PC-9 (cell line): ENCODE measurements at regions not wholly inside any gene's neighbourhood (a gene's known extent, or its start where the extent isn't known, plus 50 kb on each side); places are given as distances from the start of the nearest gene placed in this dataset.

ENCODE experiments used
- BruUV-seq: library from RNA; stranded (reverse); fragments of 400-500 nt; replicated peaks from 2 replicates; lab custom pipeline; 2021; lab: Mats Ljungman, UMichigan
- CTCF ChIA-PET: fragments of 300-600 bp; sonication (Branson Sonifier 250); formaldehyde crosslinking; loops from one replicate; lab custom pipeline; 2022; ENCODE audit warnings: antibody characterized with exemption; lab: Charles Lee
- POLR2A ChIA-PET: fragments of 300-600 bp; sonication (Branson Sonifier 250); formaldehyde crosslinking; loops from one replicate; lab custom pipeline; 2022; ENCODE audit warnings: antibody characterized with exemption; ENCODE audit not compliant: unreplicated experiment; lab: Charles Lee
- DNase-seq, 2 experiments: peaks; one replicate each; pipeline versions ENCODE4 v3.0.0 to v3.0.0-alpha.2; 2015 to 2022; ENCODE audit warnings: mixed read lengths in 1 of 2
- H2AFZ ChIP-seq: fragments of 200-600 bp; sonication (generic); 2 replicates; pipeline ENCODE4 v1.8.1; 2017; ENCODE audit warnings: antibody characterized with exemption
- H3F3A ChIP-seq: fragments of 200-600 bp; sonication (generic); 2 replicates; pipeline ENCODE4 v1.8.1; 2017; ENCODE audit warnings: antibody characterized with exemption, mild to moderate bottlenecking, low read depth; ENCODE audit not compliant: insufficient read depth
- H3K27ac ChIP-seq: fragments of 200-600 bp; sonication (generic); 2 replicates; pipeline ENCODE4 v1.6.1; 2016; ENCODE audit warnings: mixed run types
- H3K27me3 ChIP-seq: fragments of 200-600 bp; sonication (generic); 2 replicates; pipeline ENCODE4 v1.6.1; 2016; ENCODE audit warnings: low read depth, mixed run types; ENCODE audit not compliant: insufficient read depth
- H3K36me3 ChIP-seq: fragments of 200-600 bp; sonication (generic); 2 replicates; pipeline ENCODE4 v1.6.1; 2016; ENCODE audit warnings: low read depth, mixed run types
- H3K4me1 ChIP-seq: fragments of 200-600 bp; sonication (generic); replicated peaks from 2 replicates; pipeline ENCODE4 v1.6.1; 2016; ENCODE audit warnings: mixed run types; ENCODE audit not compliant: insufficient read depth
- H3K4me2 ChIP-seq: fragments of 200-600 bp; sonication (generic); 2 replicates; pipeline ENCODE4 v1.6.1; 2017; ENCODE audit warnings: mixed run types
- H3K4me3 ChIP-seq: fragments of 200-600 bp; sonication (generic); 2 replicates; pipeline ENCODE4 v1.6.1; 2016; ENCODE audit warnings: mixed run types
- H3K79me2 ChIP-seq: fragments of 200-600 bp; sonication (generic); 2 replicates; pipeline ENCODE4 v1.6.1; 2017; ENCODE audit warnings: low read depth, mixed run types
- H3K9me2 ChIP-seq: fragments of 200-600 bp; sonication (generic); 2 replicates; pipeline ENCODE4 v1.8.1; 2017; ENCODE audit warnings: mild to moderate bottlenecking; ENCODE audit not compliant: insufficient read depth
- H3K9me3 ChIP-seq: fragments of 200-600 bp; sonication (generic); 2 replicates; pipeline ENCODE4 v1.8.1; 2016; ENCODE audit warnings: low read depth; ENCODE audit not compliant: insufficient read depth
- H4K20me1 ChIP-seq: fragments of 200-600 bp; sonication (generic); 2 replicates; pipeline ENCODE4 v1.8.1; 2017; ENCODE audit not compliant: insufficient read depth
- CTCF ChIP-seq: fragments of 200-600 bp; sonication (generic); conservative IDR thresholded peaks from 2 replicates; pipeline ENCODE4 v1.6.1; 2017; ENCODE audit warnings: mixed run types, antibody characterized with exemption, mild to moderate bottlenecking, moderate library complexity
- EZH2 ChIP-seq: fragments of 200-600 bp; sonication (generic); IDR thresholded peaks from 2 replicates; pipeline ENCODE4 v1.8.0; 2017; ENCODE audit warnings: antibody characterized with exemption, low read depth
- intact Hi-C: fragments of 100-400 bp; cut with micrococcal nuclease; formaldehyde crosslinking; loops from one replicate; pipeline ENCODE4 v1.10.0; 2022; ENCODE audit not compliant: unreplicated experiment

DNA sequence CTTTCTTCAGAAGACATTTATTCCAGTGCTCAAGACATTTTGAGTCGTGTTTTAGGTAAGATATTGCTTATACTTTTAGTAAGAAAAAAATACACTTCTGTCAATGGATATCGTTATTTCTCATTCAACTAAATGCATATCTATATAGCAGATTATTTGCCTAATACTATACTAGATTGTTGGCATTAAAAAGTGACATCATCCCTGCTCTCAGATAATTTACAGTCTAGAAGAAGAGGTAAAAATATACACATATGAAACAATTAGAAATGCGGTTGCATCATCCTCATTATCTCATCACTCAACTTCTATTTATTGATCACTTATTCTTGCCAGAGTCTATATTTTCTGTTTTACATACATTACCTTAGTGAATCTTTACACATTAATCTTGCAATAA lies 367.7 kb downstream of the ADGRL2 start:
- no TSS peak for BruUV-seq
- POLR2A ChIA-PET: no interaction called here

GRCh38 chr1:82165304-82165703 lies 364.6 kb downstream of the ADGRL2 start:
- ChIA-PET POLR2A (no interaction called here), CTCF (no interaction called here)
- Histone ChIP-seq H3F3A (no peaks in the 10 kb centered on the region), H3K9me2 (no peaks in the 10 kb centered on the region), H3K36me3 (no peaks in the 10 kb centered on the region), H3K4me2 (no peak overlapping the region), H4K20me1 (no peaks in the 10 kb centered on the region), H3K27ac (no peak overlapping the region), H3K4me3 (no peak overlapping the region), H3K27me3 (no peaks in the 10 kb centered on the region), H3K79me2 (no peaks in the 10 kb centered on the region), H3K4me1 (no peaks in the 10 kb centered on the region), H3K9me3 (no peaks in the 10 kb centered on the region), H2AFZ (no peak overlapping the region)
- no TSS peak for BruUV-seq
- DNase-seq: no peak
- TF ChIP-seq EZH2: no peak
- TF ChIP-seq CTCF: no peak
- intact Hi-C loops: no loop called here

More for the DNA sequence above, 367.7 kb downstream of the ADGRL2 start:
- Histone ChIP-seq H3K79me2 (no peaks in the 10 kb centered on the region), H4K20me1 (no peaks in the 10 kb centered on the region), H3K27ac (no peak overlapping the region), H3K9me3 (no peaks in the 10 kb centered on the region), H2AFZ (no peak overlapping the region), H3K4me1 (no peaks in the 10 kb centered on the region), H3F3A (no peaks in the 10 kb centered on the region), H3K4me2 (no peak overlapping the region), H3K9me2 (no peaks in the 10 kb centered on the region), H3K27me3 (no peaks in the 10 kb centered on the region), H3K36me3 (no peaks in the 10 kb centered on the region), H3K4me3 (no peak overlapping the region)
- CTCF ChIA-PET: no interaction called here
- TF ChIP-seq EZH2 (no peak), CTCF (no peak)
- intact Hi-C loops: no loop called here
- no peak for DNase-seq

GRCh38 chr1:82162486-82163420 lies 362.0 kb downstream of the ADGRL2 start:
- no peaks in the 10 kb centered on the region for H3K36me3 ChIP-seq
- no peak overlapping the region for H3K27ac ChIP-seq
- H3K4me2 ChIP-seq: no peak overlapping the region
- H3K79me2 ChIP-seq: no peaks in the 10 kb centered on the region
- H4K20me1 ChIP-seq: no peaks in the 10 kb centered on the region
- ChIA-PET POLR2A (no interaction called here), CTCF (no interaction called here)
- no peaks in the 10 kb centered on the region for H3K9me2 ChIP-seq
- H3K27me3 ChIP-seq: no peaks in the 10 kb centered on the region
- intact Hi-C loops: no loop called here
- no peak overlapping the region for H2AFZ ChIP-seq
- H3K4me3 ChIP-seq: no peak overlapping the region
- DNase-seq: no peak
- H3K4me1 ChIP-seq: no peaks in the 10 kb centered on the region
- TF ChIP-seq EZH2: no peak
- TF ChIP-seq CTCF: no peak
- no peaks in the 10 kb centered on the region for H3F3A ChIP-seq
- no peaks in the 10 kb centered on the region for H3K9me3 ChIP-seq
- BruUV-seq: no TSS peak
